ENCODE measurements at regions not wholly inside any gene's neighbourhood (a gene's known extent, or its start where the extent isn't known, plus 50 kb on each side); places are given as distances from the start of the nearest gene placed in this dataset.

DNA sequence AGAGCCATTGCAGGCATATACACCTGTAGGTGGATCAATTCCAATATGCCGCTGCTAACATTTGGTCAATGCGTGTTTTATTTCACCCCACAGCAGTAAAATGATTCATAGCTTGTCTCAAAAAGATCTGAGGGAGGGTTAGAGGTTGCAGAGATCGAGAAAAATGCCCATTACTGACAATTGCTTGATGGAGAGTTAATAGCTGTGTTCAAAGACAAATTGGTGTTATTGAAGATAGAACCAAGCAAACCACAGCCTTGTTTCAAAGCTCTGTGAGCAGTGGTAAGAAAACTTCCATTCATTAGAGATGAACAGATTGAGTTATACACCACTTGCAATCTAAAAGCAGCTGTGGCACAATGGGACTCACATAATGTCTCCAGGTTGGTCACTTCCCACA is 95.4 kb downstream of the KCNE4 start:
- TF ChIP-seq POLR2A (IDR thresholded peaks at IDR 0.05) = no peak
- TF ChIP-seq, protein P1, sequence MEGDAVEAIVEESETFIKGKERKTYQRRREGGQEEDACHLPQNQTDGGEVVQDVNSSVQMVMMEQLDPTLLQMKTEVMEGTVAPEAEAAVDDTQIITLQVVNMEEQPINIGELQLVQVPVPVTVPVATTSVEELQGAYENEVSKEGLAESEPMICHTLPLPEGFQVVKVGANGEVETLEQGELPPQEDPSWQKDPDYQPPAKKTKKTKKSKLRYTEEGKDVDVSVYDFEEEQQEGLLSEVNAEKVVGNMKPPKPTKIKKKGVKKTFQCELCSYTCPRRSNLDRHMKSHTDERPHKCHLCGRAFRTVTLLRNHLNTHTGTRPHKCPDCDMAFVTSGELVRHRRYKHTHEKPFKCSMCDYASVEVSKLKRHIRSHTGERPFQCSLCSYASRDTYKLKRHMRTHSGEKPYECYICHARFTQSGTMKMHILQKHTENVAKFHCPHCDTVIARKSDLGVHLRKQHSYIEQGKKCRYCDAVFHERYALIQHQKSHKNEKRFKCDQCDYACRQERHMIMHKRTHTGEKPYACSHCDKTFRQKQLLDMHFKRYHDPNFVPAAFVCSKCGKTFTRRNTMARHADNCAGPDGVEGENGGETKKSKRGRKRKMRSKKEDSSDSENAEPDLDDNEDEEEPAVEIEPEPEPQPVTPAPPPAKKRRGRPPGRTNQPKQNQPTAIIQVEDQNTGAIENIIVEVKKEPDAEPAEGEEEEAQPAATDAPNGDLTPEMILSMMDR (IDR thresholded peaks at IDR 0.05) = no peak
- no peak overlapping the region for H3K4me3 ChIP-seq (ENCODE audit: low read depth, poor library complexity, severe bottlenecking)
- DNase-seq (ENCODE audit: low spot score in 2 of 2) = no peak
- intact Hi-C loops (cut with DNase I; ENCODE audit: low total_unique reads) = no loop called here
- 56 to 68% methylated on average over 3 of the region's 3 CpGs for WGBS, 2 donors

DNA sequence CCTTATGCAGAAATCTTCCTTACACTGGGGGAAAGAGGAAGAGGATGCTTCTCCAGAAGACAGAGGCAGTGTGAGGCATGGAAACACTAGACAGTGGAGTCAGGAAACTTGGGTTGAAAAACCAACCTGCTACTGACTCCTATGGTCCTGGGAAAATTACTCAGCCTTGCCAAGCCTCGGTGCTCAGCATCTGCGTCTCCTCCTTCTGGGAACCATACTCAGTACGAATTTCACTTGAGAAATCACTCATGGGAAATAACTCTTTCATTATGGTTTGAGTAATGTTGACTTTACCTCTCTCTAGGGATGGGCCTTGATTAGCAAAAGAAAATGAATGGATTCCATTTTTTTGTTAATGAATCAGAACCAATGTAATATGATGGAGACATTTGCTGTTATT is 96.5 kb downstream of the KCNE4 start:
- TF ChIP-seq, protein P1 (IDR thresholded peaks at IDR 0.05) = no peak
- TF ChIP-seq POLR2A (IDR thresholded peaks at IDR 0.05) = no peak
- no peak for DNase-seq (ENCODE audit: low spot score in 2 of 2)
- WGBS, 2 donors = 73 to 84% methylated on average over 3 of the region's 3 CpGs
- H3K4me3 ChIP-seq (ENCODE audit: low read depth, poor library complexity, severe bottlenecking) = no peak overlapping the region
- intact Hi-C loops (cut with DNase I; ENCODE audit: low total_unique reads) = no loop called here

DNA sequence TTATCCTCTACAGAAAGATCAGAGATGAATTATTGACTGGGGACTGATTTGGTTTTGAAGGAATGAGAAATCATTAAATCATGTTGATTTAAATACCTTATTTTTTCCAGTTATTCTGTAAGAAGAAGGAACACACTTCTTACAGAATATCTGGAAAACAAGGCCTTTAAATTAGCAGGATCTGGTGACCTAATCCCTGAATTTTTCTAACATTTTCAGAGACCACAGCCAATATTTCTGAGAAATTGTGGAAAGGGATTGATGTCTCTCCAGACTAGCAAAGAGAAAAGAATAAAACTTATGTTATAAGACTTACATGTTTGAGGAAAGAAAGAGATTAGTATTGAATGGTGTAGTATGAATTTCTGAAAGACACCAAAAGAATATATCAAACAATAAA is 104.0 kb downstream of the KCNE4 start:
- DNase-seq (ENCODE audit: low spot score in 2 of 2) = no peak
- no peak overlapping the region for H3K4me3 ChIP-seq (ENCODE audit: low read depth, poor library complexity, severe bottlenecking)
- intact Hi-C loops (cut with DNase I; ENCODE audit: low total_unique reads) = no loop called here
- TF ChIP-seq, protein P1 (IDR thresholded peaks at IDR 0.05) = no peak
- no peak for TF ChIP-seq POLR2A (IDR thresholded peaks at IDR 0.05)

DNA sequence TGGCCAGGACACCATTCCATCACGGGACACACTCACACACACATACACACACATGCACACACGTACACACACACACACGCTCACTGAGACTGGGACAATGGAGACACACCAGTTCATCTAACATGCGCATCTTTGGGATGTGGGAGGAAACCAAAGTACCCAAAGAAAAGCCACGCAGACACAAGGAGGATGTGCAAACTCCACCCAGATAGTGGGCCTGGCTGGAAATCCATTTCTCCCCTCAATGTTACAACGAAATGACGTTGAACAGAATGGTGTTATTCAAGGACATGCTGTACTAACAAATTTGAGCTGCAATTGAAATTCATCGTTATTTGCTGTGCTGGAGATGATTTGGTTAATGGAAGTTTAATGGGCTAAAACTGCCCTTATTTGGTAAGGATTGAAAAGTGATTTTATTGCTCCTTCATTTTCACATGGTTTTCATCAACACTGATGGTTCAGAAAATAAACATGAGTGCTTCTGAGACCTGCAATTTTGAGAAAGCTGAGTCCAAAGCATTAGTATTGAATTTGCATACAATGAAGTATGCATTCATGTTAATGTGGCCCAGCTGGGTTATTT is 110.0 kb downstream of the KCNE4 start:
- TF ChIP-seq POLR2A (IDR thresholded peaks at IDR 0.05) = no peak
- TF ChIP-seq, protein P1 (IDR thresholded peaks at IDR 0.05) = no peak
- intact Hi-C loops (cut with DNase I; ENCODE audit: low total_unique reads) = no loop called here
- no peak for DNase-seq (ENCODE audit: low spot score in 2 of 2)
- H3K4me3 ChIP-seq (ENCODE audit: low read depth, poor library complexity, severe bottlenecking) = no peak overlapping the region
- 78 to 84% methylated on average over 8 of the region's 8 CpGs for WGBS, 2 donors

DNA sequence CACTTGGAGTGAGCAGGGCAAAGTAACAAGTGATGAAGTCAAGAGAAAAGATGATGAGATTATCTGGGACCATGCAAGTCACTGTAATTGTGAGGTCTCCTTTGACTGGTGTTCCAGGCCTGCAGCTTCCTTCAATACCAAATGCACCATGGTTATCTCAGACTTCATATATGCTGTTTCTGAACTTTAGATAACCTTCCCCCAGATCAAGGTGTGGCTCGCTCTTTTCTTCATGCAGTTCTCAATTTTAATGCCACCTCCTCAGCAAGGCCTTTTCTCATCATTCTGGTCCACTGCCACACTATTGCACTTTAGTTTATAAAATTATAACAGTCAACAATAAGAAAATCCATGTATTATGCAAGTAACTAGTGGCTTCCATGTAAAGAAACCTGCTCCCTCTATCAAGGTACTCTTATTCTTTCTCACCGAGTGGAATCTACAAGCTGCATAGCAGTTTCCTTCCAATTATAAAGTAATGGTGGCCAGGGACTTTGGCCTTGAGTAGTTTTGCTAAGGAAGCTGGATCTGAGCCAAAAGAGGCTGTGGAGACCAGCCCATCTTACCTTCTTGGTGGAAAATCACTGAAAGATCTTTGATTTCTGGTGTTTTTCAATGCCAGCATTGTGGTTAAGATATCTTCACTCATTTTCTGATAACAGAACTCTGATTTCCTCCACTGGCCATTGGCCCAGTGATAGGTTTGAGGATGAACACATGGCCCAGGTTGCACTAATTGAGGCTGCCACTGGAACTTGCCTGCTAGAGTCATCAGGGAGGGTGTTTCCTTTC is 113.6 kb downstream of the KCNE4 start:
- no peak for DNase-seq (ENCODE audit: low spot score in 2 of 2)
- no peak overlapping the region for H3K4me3 ChIP-seq (ENCODE audit: low read depth, poor library complexity, severe bottlenecking)
- intact Hi-C loops (cut with DNase I; ENCODE audit: low total_unique reads) = no loop called here
- TF ChIP-seq, protein P1 (IDR thresholded peaks at IDR 0.05) = no peak
- no peak for TF ChIP-seq POLR2A (IDR thresholded peaks at IDR 0.05)
- WGBS, 2 donors = 91 to 97% methylated on average over 2 of the region's 2 CpGs

DNA sequence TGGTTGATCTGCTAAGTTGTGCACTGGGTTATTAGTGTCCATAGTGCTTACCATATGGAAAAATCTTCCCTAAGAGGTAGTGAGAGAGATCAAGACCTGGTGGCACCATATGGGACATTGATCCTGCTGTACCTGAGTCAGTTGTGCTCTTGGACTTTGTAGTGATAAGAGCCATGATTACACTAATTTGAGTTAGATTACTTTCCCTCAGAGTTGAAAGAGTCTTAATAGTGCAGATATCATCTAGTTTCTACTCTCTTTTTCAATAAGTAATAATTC is 114.2 kb downstream of the KCNE4 start:
- TF ChIP-seq POLR2A (IDR thresholded peaks at IDR 0.05) = no peak
- TF ChIP-seq, protein P1 (IDR thresholded peaks at IDR 0.05) = no peak
- DNase-seq (ENCODE audit: low spot score in 2 of 2) = no peak
- H3K4me3 ChIP-seq (ENCODE audit: low read depth, poor library complexity, severe bottlenecking) = no peak overlapping the region
- intact Hi-C loops (cut with DNase I; ENCODE audit: low total_unique reads) = no loop called here
